Endodermal cell (in vitro differentiated cells): ENCODE measurements at regions not wholly inside any gene's neighbourhood (a gene's known extent, or its start where the extent isn't known, plus 50 kb on each side); places are given as distances from the start of the nearest gene placed in this dataset.

ENCODE experiments used
- DNase-seq: peaks from one replicate; pipeline ENCODE4 v3.0.0-alpha.2; 2017
- H3K27ac ChIP-seq: 2 replicates; pipeline ENCODE4 v1.5.1; 2013; ENCODE audit warnings: mild to moderate bottlenecking, low read depth, low read length, moderate library complexity
- H3K27me3 ChIP-seq: 2 replicates; pipeline ENCODE4 v1.6.1; 2013; ENCODE audit warnings: mild to moderate bottlenecking, low read length, moderate library complexity; ENCODE audit not compliant: insufficient read depth, control insufficient read depth, poor library complexity, severe bottlenecking
- H3K36me3 ChIP-seq: 2 replicates; pipeline ENCODE4 v1.7.0; 2013; ENCODE audit warnings: mild to moderate bottlenecking, low read length, moderate library complexity; ENCODE audit not compliant: control insufficient read depth, insufficient read depth
- H3K4me1 ChIP-seq: one replicate; pipeline ENCODE4 v1.7.0; 2013; ENCODE audit warnings: low read length; ENCODE audit not compliant: control insufficient read depth, insufficient read depth
- H3K4me3 ChIP-seq: 2 replicates; pipeline ENCODE4 v1.5.1; 2013; ENCODE audit warnings: mild to moderate bottlenecking, low read length, moderate library complexity
- H3K9ac ChIP-seq: 2 replicates; pipeline ENCODE4 v1.6.1; 2013; ENCODE audit warnings: mild to moderate bottlenecking, low read length, moderate library complexity; ENCODE audit not compliant: poor library complexity, severe bottlenecking; ENCODE audit errors: extremely low read depth
- H3K9me3 ChIP-seq: 2 replicates; pipeline ENCODE4 v1.6.1; 2013; ENCODE audit warnings: mild to moderate bottlenecking, low read length, moderate library complexity; ENCODE audit not compliant: control insufficient read depth
- H3K27ac Mint-ChIP-seq: 2 replicates; pipeline ENCODE4 v1.8.0; 2020; ENCODE audit warnings: mixed read lengths
- H3K27me3 Mint-ChIP-seq: 2 replicates; pipeline ENCODE4 v1.8.0; 2021; ENCODE audit warnings: mild to moderate bottlenecking, mixed read lengths; ENCODE audit not compliant: insufficient read depth
- H3K36me3 Mint-ChIP-seq: 2 replicates; pipeline ENCODE4 v1.8.0; 2020; ENCODE audit warnings: low read depth, mixed read lengths
- H3K4me1 Mint-ChIP-seq: 2 replicates; pipeline ENCODE4 v1.8.0; 2020; ENCODE audit warnings: mixed read lengths
- H3K4me3 Mint-ChIP-seq: 2 replicates; pipeline ENCODE4 v1.8.0; 2020; ENCODE audit warnings: mild to moderate bottlenecking, moderate library complexity, mixed read lengths
- H3K9me3 Mint-ChIP-seq: 2 replicates; pipeline ENCODE4 v1.8.0; 2020; ENCODE audit warnings: mild to moderate bottlenecking, mixed read lengths
- CTCF ChIP-seq: fragments of 200-600 bp; sonication (generic); conservative IDR thresholded peaks from 2 replicates; pipeline ENCODE4 v1.5.0; 2021; ENCODE audit warnings: antibody characterized with exemption, mild to moderate bottlenecking
- WGBS, 2 experiments: methylation state at CpG; one replicate each; pipeline versions ENCODE4 v1.1.5 to v1.1.7; 2013; ENCODE audit warnings: missing lambda C conversion rate in 2 of 2, mixed read lengths in 1 of 2; ENCODE audit not compliant: insufficient coverage in 1 of 2, insufficient read length in 1 of 2; 5-methylcytosine and 5-hydroxymethylcytosine counted together

GRCh38 chr17:77616254-77616731 lies 342.2 kb upstream of the TNRC6C start:
- Histone ChIP-seq H3K9ac (no peak overlapping the region), H3K27ac (no peak overlapping the region), H3K4me3 (no peak overlapping the region), H3K9me3 (peaks cover 12% of the 10 kb centered on the region), H3K4me1 (no peaks in the 10 kb centered on the region), H3K27me3 (no peaks in the 10 kb centered on the region), H3K36me3 (no peaks in the 10 kb centered on the region)
- H3K9me3 Mint-ChIP-seq: peaks cover 10% of the 10 kb centered on the region
- no peak overlapping the region for H3K27ac Mint-ChIP-seq
- H3K36me3 Mint-ChIP-seq: no peaks in the 10 kb centered on the region
- DNase-seq: peak; percentile 30
- H3K4me3 Mint-ChIP-seq: no peak overlapping the region
- H3K4me1 Mint-ChIP-seq: peaks cover 3% of the 10 kb centered on the region
- TF ChIP-seq CTCF: no peak
- 81% methylated on average over 2 to 3 of the region's 3 CpGs for WGBS, 2 experiments
- peaks cover 10% of the 10 kb centered on the region for H3K27me3 Mint-ChIP-seq

GRCh38 chr17:77617516-77617915 lies 341.0 kb upstream of the TNRC6C start:
- WGBS, 2 experiments: 86 to 92% methylated on average over 4 to 8 of the region's 8 CpGs
- TF ChIP-seq CTCF: no peak
- H3K27me3 Mint-ChIP-seq: peaks cover 7% of the 10 kb centered on the region
- Histone ChIP-seq H3K36me3 (no peaks in the 10 kb centered on the region), H3K27ac (no peak overlapping the region), H3K4me1 (no peaks in the 10 kb centered on the region), H3K9ac (no peak overlapping the region), H3K27me3 (no peaks in the 10 kb centered on the region), H3K4me3 (no peak overlapping the region), H3K9me3 (peaks cover 12% of the 10 kb centered on the region)
- H3K4me3 Mint-ChIP-seq: no peak overlapping the region
- H3K27ac Mint-ChIP-seq: no peak overlapping the region
- no peaks in the 10 kb centered on the region for H3K36me3 Mint-ChIP-seq
- peaks cover 3% of the 10 kb centered on the region for H3K4me1 Mint-ChIP-seq
- H3K9me3 Mint-ChIP-seq: peaks cover 10% of the 10 kb centered on the region
- peak; percentile 40 for DNase-seq

- 89 to 93% methylated on average over 4 to 7 of the region's 7 CpGs for WGBS, 2 experiments
- no peak for TF ChIP-seq CTCF
- Histone ChIP-seq H3K27ac (no peak overlapping the region), H3K36me3 (no peaks in the 10 kb centered on the region), H3K9me3 (peaks cover 12% of the 10 kb centered on the region), H3K9ac (no peak overlapping the region), H3K4me1 (no peaks in the 10 kb centered on the region), H3K27me3 (no peaks in the 10 kb centered on the region), H3K4me3 (no peak overlapping the region)
- peaks cover 3% of the 10 kb centered on the region for H3K4me1 Mint-ChIP-seq
- peak; percentile 44 for DNase-seq
- H3K27ac Mint-ChIP-seq: no peak overlapping the region
- H3K27me3 Mint-ChIP-seq: peaks cover 7% of the 10 kb centered on the region
- no peaks in the 10 kb centered on the region for H3K36me3 Mint-ChIP-seq
- H3K4me3 Mint-ChIP-seq: no peak overlapping the region
- peaks cover 10% of the 10 kb centered on the region for H3K9me3 Mint-ChIP-seq
These were observed 340.3 kb upstream of the TNRC6C start for GRCh38 chr17:77618173-77618572.
